ENCODE measurements at regions not wholly inside any gene's neighbourhood (a gene's known extent, or its start where the extent isn't known, plus 50 kb on each side); places are given as distances from the start of the nearest gene placed in this dataset.

- no peak for FAIRE-seq
- DNase-seq (ENCODE audit: low read depth in 1 of 2, low spot score in 1 of 2) = no peak
- H3K4me1 ChIP-seq = no peaks in the 10 kb centered on the region
- 37% methylated on average over 2 of the region's 2 CpGs for WGBS (ENCODE audit: missing lambda C conversion rate)
- ATAC-seq = no peak
- H3K4me3 ChIP-seq = no peak overlapping the region
- POLR2A ChIA-PET = no interaction called here
- no peak overlapping the region for H3K27ac ChIP-seq
- CTCF ChIA-PET = no interaction called here
- no peak for TF ChIP-seq BHLHE40 (IDR thresholded peaks at IDR 0.05; ENCODE audit: low read depth, low read length)
- TF ChIP-seq JUNB (IDR thresholded peaks at IDR 0.05) = no peak
- TF ChIP-seq EHF (CRISPR knock-in tag; IDR thresholded peaks at IDR 0.05) = no peak
- no peak for TF ChIP-seq EHMT2 (IDR thresholded peaks at IDR 0.05; ENCODE audit: low read depth)
- no peak for TF ChIP-seq JUN (IDR thresholded peaks at IDR 0.05)
- TF ChIP-seq SREBF2 (IDR thresholded peaks at IDR 0.05) = no peak
- no peak for TF ChIP-seq NFE2L2 (conservative IDR thresholded peaks at IDR 0.05; ENCODE audit: low read length)
- TF ChIP-seq CHD2 (IDR thresholded peaks at IDR 0.05; ENCODE audit: low read length, partially characterized antibody) = no peak
- TF ChIP-seq CBX2 (IDR thresholded peaks at IDR 0.05; ENCODE audit: borderline replicate concordance, low read depth) = no peak
- TF ChIP-seq CHD4 (IDR thresholded peaks at IDR 0.05; ENCODE audit: borderline replicate concordance) = no peak
- TF ChIP-seq EP300 (IDR thresholded peaks at IDR 0.05) = no peak
- TF ChIP-seq HOXB5 (CRISPR knock-in tag; IDR thresholded peaks at IDR 0.05) = no peak
- TF ChIP-seq RARB (CRISPR knock-in tag; IDR thresholded peaks at IDR 0.05) = no peak
- no peak for TF ChIP-seq ZFP36 (IDR thresholded peaks at IDR 0.05; ENCODE audit: borderline replicate concordance, partially characterized antibody)
- TF ChIP-seq ATOH8 (CRISPR knock-in tag; IDR thresholded peaks at IDR 0.05; ENCODE audit: low read depth) = no peak
- no peak for TF ChIP-seq RFX5 (IDR thresholded peaks at IDR 0.05)
- TF ChIP-seq FOXS1 (CRISPR knock-in tag; IDR thresholded peaks at IDR 0.05) = no peak
- TF ChIP-seq FOSL2 (IDR thresholded peaks at IDR 0.05) = no peak
- TF ChIP-seq FOSL2 (CRISPR knock-in tag; IDR thresholded peaks at IDR 0.05) = no peak
- no peaks in the 10 kb centered on the region for H3K9me3 ChIP-seq
- no peak overlapping the region for H3K4me2 ChIP-seq
These were observed 158.6 kb upstream of the PARD3B start for GRCh38 chr2:204386668-204387067.

- Histone ChIP-seq H3K27ac (no peak overlapping the region), H3K4me3 (no peak overlapping the region), H3K9me3 (no peaks in the 10 kb centered on the region), H3K4me1 (no peaks in the 10 kb centered on the region), H3K4me2 (no peak overlapping the region)
- ATAC-seq = no peak
- CTCF ChIA-PET = no interaction called here
- TF ChIP-seq RFX5 (IDR thresholded peaks at IDR 0.05) (no peak), ATOH8 (CRISPR knock-in tag; IDR thresholded peaks at IDR 0.05; ENCODE audit: low read depth) (no peak), PHF8 (IDR thresholded peaks at IDR 0.05; ENCODE audit: borderline replicate concordance, low read depth) (no peak), MAX (IDR thresholded peaks at IDR 0.05) (no peak), MAZ (IDR thresholded peaks at IDR 0.05; ENCODE audit: borderline replicate concordance, low read depth, low read length) (no peak), REST (IDR thresholded peaks at IDR 0.05) (no peak), GATA3 (IDR thresholded peaks at IDR 0.05; ENCODE audit: borderline replicate concordance) (no peak), RNF2 (IDR thresholded peaks at IDR 0.05; ENCODE audit: borderline replicate concordance, low read depth) (no peak), ESRRA (IDR thresholded peaks at IDR 0.05; ENCODE audit: borderline replicate concordance, low read length) (no peak), HMGXB4 (CRISPR knock-in tag; IDR thresholded peaks at IDR 0.05; ENCODE audit: borderline replicate concordance) (no peak)
- POLR2A ChIA-PET = no interaction called here
- no peak for FAIRE-seq
- WGBS (ENCODE audit: missing lambda C conversion rate) = 57% methylated on average over 1 of the region's 1 CpG
- DNase-seq (ENCODE audit: low read depth in 1 of 2, low spot score in 1 of 2) = no peak
These were observed 156.2 kb upstream of the PARD3B start for GRCh38 chr2:204389120-204389519.
